ENCODE measurements at regions not wholly inside any gene's neighbourhood (a gene's known extent, or its start where the extent isn't known, plus 50 kb on each side); places are given as distances from the start of the nearest gene placed in this dataset.
A peak's percentile ranks its signal among the peaks of the same experiment; 100 is the strongest.

- DNase-seq (ENCODE audit: low read depth): peak; percentile 56
- TF ChIP-seq CTCF (IDR thresholded peaks at IDR 0.05; ENCODE audit: low read depth, low read length, missing control alignments): no peak
- in situ Hi-C loops (cut with HindIII; ENCODE audit: low sequenced_read_pairs): no loop called here
- no peak overlapping the region for H3K4me3 ChIP-seq (ENCODE audit: low read depth, low read length)
Measured at GRCh38 chr11:104625246-104625645, 273.0 kb downstream of the CASP12 start.

DNA sequence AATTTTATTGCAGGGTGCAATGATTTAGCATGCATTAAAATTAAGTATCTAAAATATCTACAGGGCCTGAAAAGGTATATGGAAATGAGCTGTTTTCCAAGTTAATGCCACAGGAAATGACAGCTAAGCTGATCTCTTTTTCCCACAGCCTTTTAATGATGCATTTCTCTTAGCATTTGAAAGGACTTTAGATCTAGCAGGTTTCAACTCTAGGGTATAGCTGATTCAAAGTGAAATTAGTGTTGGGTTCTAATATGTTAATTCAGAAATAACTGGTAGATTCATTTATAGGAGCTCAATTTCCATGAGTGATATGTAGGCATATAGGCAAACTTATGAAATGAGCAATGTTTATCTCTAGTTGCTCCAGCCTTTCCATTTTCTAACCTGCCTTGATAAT lies 274.2 kb downstream of the CASP12 start:
- no peak for TF ChIP-seq CTCF (IDR thresholded peaks at IDR 0.05; ENCODE audit: low read depth, low read length, missing control alignments)
- no peak for DNase-seq (ENCODE audit: low read depth)
- H3K4me3 ChIP-seq (ENCODE audit: low read depth, low read length): no peak overlapping the region
- in situ Hi-C loops (cut with HindIII; ENCODE audit: low sequenced_read_pairs): no loop called here

GRCh38 chr11:104623518-104623917 lies 274.7 kb downstream of the CASP12 start:
- in situ Hi-C loops (cut with HindIII; ENCODE audit: low sequenced_read_pairs): no loop called here
- no peak overlapping the region for H3K4me3 ChIP-seq (ENCODE audit: low read depth, low read length)
- no peak for DNase-seq (ENCODE audit: low read depth)
- TF ChIP-seq CTCF (IDR thresholded peaks at IDR 0.05; ENCODE audit: low read depth, low read length, missing control alignments): no peak

- no peak for DNase-seq (ENCODE audit: low read depth)
- in situ Hi-C loops (cut with HindIII; ENCODE audit: low sequenced_read_pairs): no loop called here
- TF ChIP-seq CTCF (IDR thresholded peaks at IDR 0.05; ENCODE audit: low read depth, low read length, missing control alignments): no peak
- H3K4me3 ChIP-seq (ENCODE audit: low read depth, low read length): no peak overlapping the region
Measured at GRCh38 chr11:104620991-104621390, 277.3 kb downstream of the CASP12 start.

- DNase-seq (ENCODE audit: low read depth): no peak
- in situ Hi-C loops (cut with HindIII; ENCODE audit: low sequenced_read_pairs): no loop called here
- TF ChIP-seq CTCF (IDR thresholded peaks at IDR 0.05; ENCODE audit: low read depth, low read length, missing control alignments): no peak
- H3K4me3 ChIP-seq (ENCODE audit: low read depth, low read length): no peak overlapping the region
Measured at GRCh38 chr11:104619751-104620150, 278.5 kb downstream of the CASP12 start.

DNA sequence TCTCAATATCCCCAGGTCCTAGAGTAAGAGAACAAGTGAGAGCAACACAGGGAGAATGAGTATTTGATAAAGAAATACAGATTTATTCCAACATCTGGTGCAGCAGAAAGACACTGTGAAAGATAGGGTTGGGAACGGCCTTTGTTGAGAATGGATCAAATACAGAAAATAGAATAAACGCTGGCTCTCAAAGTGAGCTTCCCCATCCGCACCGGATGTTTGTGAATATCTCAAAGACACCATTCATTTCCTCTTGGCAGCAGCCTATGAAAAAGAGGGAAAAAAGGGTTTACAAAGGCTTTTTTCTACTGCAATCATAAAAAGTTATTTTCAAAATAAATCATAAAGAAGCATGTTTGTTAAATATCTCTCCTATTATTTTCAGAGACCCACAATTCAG lies 279.3 kb downstream of the CASP12 start:
- no peak overlapping the region for H3K4me3 ChIP-seq (ENCODE audit: low read depth, low read length)
- no peak for DNase-seq (ENCODE audit: low read depth)
- in situ Hi-C loops (cut with HindIII; ENCODE audit: low sequenced_read_pairs): no loop called here
- no peak for TF ChIP-seq CTCF (IDR thresholded peaks at IDR 0.05; ENCODE audit: low read depth, low read length, missing control alignments)

DNA sequence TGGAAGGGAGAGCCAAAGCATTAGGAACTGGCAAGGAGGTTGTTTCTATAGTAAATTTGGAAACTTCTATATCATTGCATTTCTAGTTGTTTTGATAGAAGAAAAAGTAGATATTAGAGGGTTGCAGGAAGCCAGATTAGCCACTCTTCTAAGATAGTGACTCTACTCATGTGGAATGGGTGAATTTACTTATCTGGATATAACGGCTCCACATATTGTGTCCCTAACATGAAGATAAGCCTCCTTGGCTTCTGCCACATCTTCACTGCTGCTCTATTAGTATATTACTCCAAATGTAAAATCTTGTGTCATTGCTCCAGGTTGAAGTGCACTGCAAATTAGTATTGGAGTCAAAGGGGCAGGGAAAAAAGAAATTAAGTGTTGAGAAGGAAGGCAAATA lies 283.3 kb downstream of the CASP12 start:
- in situ Hi-C loops (cut with HindIII; ENCODE audit: low sequenced_read_pairs): no loop called here

More for the DNA sequence above, 283.3 kb downstream of the CASP12 start:
- no peak for TF ChIP-seq CTCF (IDR thresholded peaks at IDR 0.05; ENCODE audit: low read depth, low read length, missing control alignments)
- no peak for DNase-seq (ENCODE audit: low read depth)
- no peak overlapping the region for H3K4me3 ChIP-seq (ENCODE audit: low read depth, low read length)
